Spleen (tissue), 11 donors: ENCODE measurements at regions not wholly inside any gene's neighbourhood (a gene's known extent, or its start where the extent isn't known, plus 50 kb on each side); places are given as distances from the start of the nearest gene placed in this dataset.

Experiments used
- DNase-seq: peaks from one replicate; pipeline ENCODE4 v3.0.0-alpha.2; 2020
- H3K27ac ChIP-seq, 8 donors: fragments of 200-600 bp; sonication (generic) in 7 of 8; 1 replicate in 4 of 8; 2 replicates in 4 of 8; pipeline versions ENCODE4 v1.5.0 to v1.8.0; 2016 to 2021; ENCODE audit warnings: inconsistent platforms in 4 of 8, mild to moderate bottlenecking in 4 of 8, moderate library complexity in 1 of 8
- H3K27me3 ChIP-seq, 7 donors: fragments of 200-600 bp; sonication (generic) in 6 of 7; replicated peaks in 1 of 7; 1 replicate in 4 of 7; 2 replicates in 3 of 7; pipeline versions ENCODE4 v1.5.0 to v1.8.0; 2016 to 2021; ENCODE audit warnings: inconsistent platforms in 3 of 7, mild to moderate bottlenecking in 1 of 7
- H3K36me3 ChIP-seq, 6 donors: fragments of 200-600 bp; sonication (generic) in 5 of 6; 1 replicate in 4 of 6; 2 replicates in 2 of 6; pipeline versions ENCODE4 v1.5.0 to v1.8.0; 2016 to 2021; ENCODE audit warnings: inconsistent platforms in 2 of 6
- H3K4me1 ChIP-seq, 6 donors: fragments of 200-600 bp; sonication (generic) in 5 of 6; 1 replicate in 3 of 6; 2 replicates in 3 of 6; pipeline versions ENCODE4 v1.5.0 to v1.8.0; 2016 to 2021; ENCODE audit warnings: inconsistent platforms in 3 of 6
- H3K4me3 ChIP-seq, 8 donors: fragments of 200-600 bp; sonication (generic) in 7 of 8; 1 replicate in 4 of 8; 2 replicates in 4 of 8; pipeline versions ENCODE4 v1.5.0 to v1.8.0; 2016 to 2021; ENCODE audit warnings: inconsistent platforms in 4 of 8, mild to moderate bottlenecking in 4 of 8, moderate library complexity in 2 of 8
- H3K9me3 ChIP-seq, 8 donors: fragments of 200-600 bp; sonication (generic) in 7 of 8; 1 replicate in 4 of 8; 2 replicates in 4 of 8; pipeline versions ENCODE4 v1.5.0 to v1.8.0; 2016 to 2021; ENCODE audit warnings: inconsistent platforms in 4 of 8
- CTCF ChIP-seq, 11 experiments: fragments of 200-600 bp in 7 of 11; fragments of 450-650 bp in 4 of 11; sonication (generic) in 4 of 11; IDR thresholded peaks in 8 of 11; conservative IDR thresholded peaks in 3 of 11; 1 replicate in 7 of 11; 2 replicates in 4 of 11; pipeline versions ENCODE4 v1.4.0 to v1.8.0; 2016 to 2021; ENCODE audit warnings: antibody characterized with exemption in 11 of 11, inconsistent platforms in 4 of 11, mild to moderate bottlenecking in 1 of 11
- POLR2A ChIP-seq, 3 donors: fragments of 450-650 bp; IDR thresholded peaks; one replicate each; pipeline ENCODE4 v1.5.1; 2017; ENCODE audit warnings: antibody characterized with exemption in 3 of 3, mild to moderate bottlenecking in 1 of 3
- POLR2AphosphoS5 ChIP-seq, 3 donors: sonication (generic); formaldehyde crosslinking; IDR thresholded peaks; one replicate each; pipeline ENCODE4 v1.5.1; 2017; ENCODE audit warnings: antibody characterized with exemption in 3 of 3
- WGBS, 5 donors: extraction: QIAGEN DNeasy Blood & Tissue Kit in 3 of 5; methylation state at CpG; one replicate each; pipeline versions ENCODE4 v1.1.5 to v1.1.7; 2013 to 2018; 5-methylcytosine and 5-hydroxymethylcytosine counted together
- intact Hi-C: fragments of 100-400 bp; cut with DNase I; formaldehyde crosslinking; loops from one replicate; pipeline ENCODE4 v1.15.0; 2023; ENCODE audit warnings: low total_unique reads
- donor health status: healthy with polysubstance abuse.
- donor health status: DM: no; HTN: no; CAD: no; lungs with moderate emphysema.
- donor health status: DM: no; HTN: no; CAD: no.
- donor health status: Bipolar disorder and iron deficiency.
- donor health status: healthy.
- donor health status: DM: no; HTN: no; CAD: no.
- donor health status: DM: yes; HTN: yes; CAD: no.

GRCh38 chr14:34212172-34212929, 249.7 kb downstream of the SPTSSA start:
- peaks cover 0 to 18% (median 0%) of the 10 kb centered on the region in 7 donors for H3K27me3 ChIP-seq
- intact Hi-C loops, result no loop called here
- DNase-seq, result no peak
- no peaks in the 10 kb centered on the region for H3K4me1 ChIP-seq
- peaks cover 0 to 11% (median 3%) of the 10 kb centered on the region in 8 donors for H3K9me3 ChIP-seq
- no peak overlapping the region for H3K4me3 ChIP-seq
- H3K27ac ChIP-seq, result no peak overlapping the region
- 83 to 90% (median 85%) methylated on average over 7 of the region's 7 CpGs for WGBS, 5 donors
- H3K36me3 ChIP-seq, result no peaks in the 10 kb centered on the region
- no peak for TF ChIP-seq CTCF (IDR thresholded peaks at IDR 0.05 in 8 of 11, conservative IDR thresholded peaks at IDR 0.05 in 3 of 11)
- no peak for TF ChIP-seq POLR2A (IDR thresholded peaks at IDR 0.05)
- no peak for TF ChIP-seq POLR2AphosphoS5 (IDR thresholded peaks at IDR 0.05)

GRCh38 chr14:34211732-34212131, 250.3 kb downstream of the SPTSSA start:
- no peaks in the 10 kb centered on the region for H3K36me3 ChIP-seq
- H3K27ac ChIP-seq, result no peak overlapping the region
- DNase-seq, result no peak
- no peaks in the 10 kb centered on the region for H3K4me1 ChIP-seq
- peaks cover 0 to 18% (median 0%) of the 10 kb centered on the region in 7 donors for H3K27me3 ChIP-seq
- peaks cover 0 to 5% (median 2%) of the 10 kb centered on the region in 8 donors for H3K9me3 ChIP-seq
- WGBS, 5 donors, result 51 to 70% (median 56%) methylated on average over 3 of the region's 3 CpGs
- intact Hi-C loops, result no loop called here
- TF ChIP-seq CTCF (IDR thresholded peaks at IDR 0.05 in 8 of 11, conservative IDR thresholded peaks at IDR 0.05 in 3 of 11) (no peak), POLR2AphosphoS5 (IDR thresholded peaks at IDR 0.05) (no peak), POLR2A (IDR thresholded peaks at IDR 0.05) (no peak)
- H3K4me3 ChIP-seq, result no peak overlapping the region

- WGBS, 5 donors, result 60 to 64% (median 62%) methylated on average over 3 of the region's 3 CpGs
Observed at GRCh38 chr14:34208532-34208931, 253.5 kb downstream of the SPTSSA start.

More at GRCh38 chr14:34208532-34208931, 253.5 kb downstream of the SPTSSA start:
- Histone ChIP-seq H3K4me3 (no peak overlapping the region), H3K27me3 (peaks cover 0 to 18% (median 0%) of the 10 kb centered on the region in 7 donors), H3K27ac (no peak overlapping the region), H3K9me3 (peaks cover 0 to 5% (median 0%) of the 10 kb centered on the region in 8 donors), H3K36me3 (no peaks in the 10 kb centered on the region), H3K4me1 (no peaks in the 10 kb centered on the region)
- TF ChIP-seq POLR2AphosphoS5 (IDR thresholded peaks at IDR 0.05), result no peak
- TF ChIP-seq POLR2A (IDR thresholded peaks at IDR 0.05), result no peak
- no peak for TF ChIP-seq CTCF (IDR thresholded peaks at IDR 0.05 in 8 of 11, conservative IDR thresholded peaks at IDR 0.05 in 3 of 11)
- no peak for DNase-seq
- intact Hi-C loops, result no loop called here
